ENCODE measurements at regions not wholly inside any gene's neighbourhood (a gene's known extent, or its start where the extent isn't known, plus 50 kb on each side); places are given as distances from the start of the nearest gene placed in this dataset.

DNA sequence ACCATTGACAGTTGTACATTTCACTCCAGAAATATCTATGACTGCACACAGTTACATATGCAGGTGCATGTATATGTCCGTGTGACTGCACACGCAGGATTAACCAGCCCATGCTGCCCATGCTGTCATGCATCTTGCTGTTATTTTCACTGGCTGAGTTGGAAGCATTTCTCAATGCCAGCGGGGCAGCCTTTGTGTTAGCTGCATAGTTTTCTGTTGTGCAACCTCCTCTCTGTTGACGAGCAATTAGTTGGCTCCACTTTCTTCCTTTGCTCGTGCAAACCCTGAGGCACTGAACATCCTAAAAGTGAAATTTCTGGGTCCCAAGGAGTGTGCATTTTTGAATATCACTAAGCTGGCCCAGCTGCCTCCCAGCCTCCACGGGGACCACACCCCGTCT is 133.4 kb upstream of the GLI2 start:
- H3K27ac Mint-ChIP-seq = no peak overlapping the region
- H3K4me1 ChIP-seq (ENCODE audit: insufficient read depth, low read length) = no peaks in the 10 kb centered on the region
- peaks cover 10% of the 10 kb centered on the region for H3K27me3 Mint-ChIP-seq
- peaks cover 0 to 2% of the 10 kb centered on the region in 2 experiments for H3K27me3 ChIP-seq (ENCODE audit: control insufficient read depth in 1 of 2, insufficient read depth in 2 of 2, low read length in 2 of 2)
- H3K4me3 ChIP-seq (ENCODE audit: low read length) = no peak overlapping the region
- POLR2A ChIA-PET = no interaction called here
- peaks cover 0 to 6% of the 10 kb centered on the region in 2 experiments for H3K9me3 ChIP-seq (ENCODE audit: control insufficient read depth in 1 of 2, insufficient read depth in 1 of 2, low read length in 2 of 2)
- intact Hi-C loops (cut with DNase I, micrococcal nuclease) = no loop called here
- no peak for ATAC-seq (ENCODE audit: poor library complexity)
- no peak overlapping the region for H3K27ac ChIP-seq (ENCODE audit: low read depth in 1 of 2, low read length in 2 of 2)
- no peak for DNase-seq
- H3K4me1 Mint-ChIP-seq (ENCODE audit: low read depth) = no peaks in the 10 kb centered on the region
- no peaks in the 10 kb centered on the region for H3K9me3 Mint-ChIP-seq
- H3K36me3 ChIP-seq (ENCODE audit: insufficient read depth, low read length) = no peaks in the 10 kb centered on the region
- CTCF ChIA-PET = no interaction called here
- TF ChIP-seq, protein P1, sequence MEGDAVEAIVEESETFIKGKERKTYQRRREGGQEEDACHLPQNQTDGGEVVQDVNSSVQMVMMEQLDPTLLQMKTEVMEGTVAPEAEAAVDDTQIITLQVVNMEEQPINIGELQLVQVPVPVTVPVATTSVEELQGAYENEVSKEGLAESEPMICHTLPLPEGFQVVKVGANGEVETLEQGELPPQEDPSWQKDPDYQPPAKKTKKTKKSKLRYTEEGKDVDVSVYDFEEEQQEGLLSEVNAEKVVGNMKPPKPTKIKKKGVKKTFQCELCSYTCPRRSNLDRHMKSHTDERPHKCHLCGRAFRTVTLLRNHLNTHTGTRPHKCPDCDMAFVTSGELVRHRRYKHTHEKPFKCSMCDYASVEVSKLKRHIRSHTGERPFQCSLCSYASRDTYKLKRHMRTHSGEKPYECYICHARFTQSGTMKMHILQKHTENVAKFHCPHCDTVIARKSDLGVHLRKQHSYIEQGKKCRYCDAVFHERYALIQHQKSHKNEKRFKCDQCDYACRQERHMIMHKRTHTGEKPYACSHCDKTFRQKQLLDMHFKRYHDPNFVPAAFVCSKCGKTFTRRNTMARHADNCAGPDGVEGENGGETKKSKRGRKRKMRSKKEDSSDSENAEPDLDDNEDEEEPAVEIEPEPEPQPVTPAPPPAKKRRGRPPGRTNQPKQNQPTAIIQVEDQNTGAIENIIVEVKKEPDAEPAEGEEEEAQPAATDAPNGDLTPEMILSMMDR (IDR thresholded peaks at IDR 0.05) = no peak
- H3K36me3 Mint-ChIP-seq (ENCODE audit: low read depth) = no peaks in the 10 kb centered on the region
- H3K4me3 Mint-ChIP-seq = no peak overlapping the region

DNA sequence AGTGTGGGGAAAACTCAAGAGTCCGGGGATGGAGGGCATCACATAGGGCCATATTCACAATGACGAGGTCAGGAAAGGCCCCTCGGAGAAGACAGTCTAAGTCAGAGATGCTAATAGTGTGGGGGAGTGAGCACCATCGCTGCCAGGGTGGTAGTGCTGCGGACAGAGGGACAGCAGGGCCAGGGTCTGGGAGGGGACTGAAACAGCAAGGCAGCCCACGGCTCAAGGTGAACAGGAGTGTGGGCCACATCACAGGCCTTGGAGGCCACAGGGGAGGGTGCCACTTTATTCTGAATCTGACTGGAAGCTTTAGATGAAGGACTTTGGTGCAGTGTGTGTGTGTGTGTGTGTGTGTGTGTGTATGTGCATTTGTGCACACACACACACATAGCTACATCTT is 130.9 kb upstream of the GLI2 start:
- H3K4me3 Mint-ChIP-seq = no peak overlapping the region
- DNase-seq (no peak), ATAC-seq (ENCODE audit: poor library complexity) (no peak)
- intact Hi-C loops (cut with DNase I, micrococcal nuclease) = no loop called here
- no peaks in the 10 kb centered on the region for H3K36me3 Mint-ChIP-seq (ENCODE audit: low read depth)
- POLR2A ChIA-PET = no interaction called here
- CTCF ChIA-PET = interaction anchor here (0.7 kb wide), 1 partner anchor 1783 kb away, joined by 3 read pairs; no protein-coding TSS in a partner anchor
- Histone ChIP-seq H3K27me3 (ENCODE audit: control insufficient read depth in 1 of 2, insufficient read depth in 2 of 2, low read length in 2 of 2) (peaks cover 0 to 2% of the 10 kb centered on the region in 2 experiments), H3K4me3 (ENCODE audit: low read length) (no peak overlapping the region), H3K27ac (ENCODE audit: low read depth in 1 of 2, low read length in 2 of 2) (no peak overlapping the region), H3K9me3 (ENCODE audit: control insufficient read depth in 1 of 2, insufficient read depth in 1 of 2, low read length in 2 of 2) (peaks cover 0 to 6% of the 10 kb centered on the region in 2 experiments), H3K4me1 (ENCODE audit: insufficient read depth, low read length) (no peaks in the 10 kb centered on the region), H3K36me3 (ENCODE audit: insufficient read depth, low read length) (no peaks in the 10 kb centered on the region)
- H3K27ac Mint-ChIP-seq = no peak overlapping the region
- H3K4me1 Mint-ChIP-seq (ENCODE audit: low read depth) = no peaks in the 10 kb centered on the region
- peaks cover 10% of the 10 kb centered on the region for H3K27me3 Mint-ChIP-seq
- no peaks in the 10 kb centered on the region for H3K9me3 Mint-ChIP-seq
- TF ChIP-seq, protein P1 (IDR thresholded peaks at IDR 0.05) = no peak

DNA sequence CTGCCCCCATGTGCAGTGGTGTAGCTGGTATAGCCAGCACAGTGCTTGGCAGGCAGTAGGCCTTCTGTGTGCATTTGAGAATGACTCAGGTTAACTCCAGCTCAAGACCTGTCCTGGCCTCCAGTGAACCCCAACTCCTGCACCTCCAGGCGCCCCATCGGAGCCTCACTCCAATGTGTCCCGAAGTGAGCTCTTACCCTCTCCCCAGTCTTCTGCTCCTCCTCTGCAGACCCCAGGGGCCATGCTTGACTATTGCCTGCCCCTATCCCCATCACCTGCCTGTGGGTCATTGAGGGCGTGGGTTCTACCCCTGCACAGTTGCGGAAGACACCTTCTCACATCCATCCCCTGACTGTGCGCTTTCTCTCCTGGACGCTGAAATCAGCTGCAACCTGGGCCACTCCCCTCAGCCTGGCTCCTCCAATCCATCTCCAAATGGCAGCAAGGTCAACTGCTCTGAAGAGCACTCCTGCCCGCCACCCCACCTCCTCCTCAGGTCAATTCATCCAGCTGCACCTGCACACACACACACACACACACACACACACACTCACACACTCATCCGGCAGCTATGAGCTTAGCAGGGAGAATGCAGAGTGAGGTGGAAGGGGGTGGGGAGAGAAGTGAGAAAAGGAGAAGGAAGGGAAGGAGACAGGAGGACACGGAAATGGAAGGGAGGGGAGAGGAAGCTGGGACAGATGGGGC is 130.3 kb upstream of the GLI2 start:
- H3K9me3 ChIP-seq (ENCODE audit: control insufficient read depth in 1 of 2, insufficient read depth in 1 of 2, low read length in 2 of 2) = peaks cover 0 to 4% of the 10 kb centered on the region in 2 experiments
- ChIA-PET POLR2A (no interaction called here), CTCF (interaction anchor here (0.7 kb wide), 1 partner anchor 1784 kb away, joined by 3 read pairs; no protein-coding TSS in a partner anchor)
- TF ChIP-seq, protein P1 (IDR thresholded peaks at IDR 0.05) = no peak
- peaks cover 10% of the 10 kb centered on the region for H3K27me3 Mint-ChIP-seq
- H3K27ac ChIP-seq (ENCODE audit: low read depth in 1 of 2, low read length in 2 of 2) = no peak overlapping the region
- no peaks in the 10 kb centered on the region for H3K4me1 ChIP-seq (ENCODE audit: insufficient read depth, low read length)
- intact Hi-C loops (cut with DNase I, micrococcal nuclease) = no loop called here
- no peaks in the 10 kb centered on the region for H3K4me1 Mint-ChIP-seq (ENCODE audit: low read depth)
- H3K27me3 ChIP-seq (ENCODE audit: control insufficient read depth in 1 of 2, insufficient read depth in 2 of 2, low read length in 2 of 2) = peaks cover 0 to 2% of the 10 kb centered on the region in 2 experiments
- H3K4me3 ChIP-seq (ENCODE audit: low read length) = no peak overlapping the region
- H3K36me3 ChIP-seq (ENCODE audit: insufficient read depth, low read length) = no peaks in the 10 kb centered on the region
- H3K36me3 Mint-ChIP-seq (ENCODE audit: low read depth) = no peaks in the 10 kb centered on the region
- no peak overlapping the region for H3K27ac Mint-ChIP-seq
- ATAC-seq (ENCODE audit: poor library complexity) (no peak), DNase-seq (no peak)
- no peak overlapping the region for H3K4me3 Mint-ChIP-seq
- no peaks in the 10 kb centered on the region for H3K9me3 Mint-ChIP-seq
